GM12878 (cell line): ENCODE measurements at regions not wholly inside any gene's neighbourhood (a gene's known extent, or its start where the extent isn't known, plus 50 kb on each side); places are given as distances from the start of the nearest gene placed in this dataset.

Experiments
- ATAC-seq: fragments of 200-7000 bp; cut with Tn5 transposase; 3 replicates; pipeline ENCODE4 v1.9.1; 2020; ENCODE audit warnings: mild to moderate bottlenecking, moderate library complexity
- BruUV-seq: library from RNA; stranded (reverse); fragments of 400-500 nt; replicated peaks from 2 replicates; lab custom pipeline; 2021; lab: Mats Ljungman, UMichigan
- CTCF ChIA-PET: fragments of 300-600 bp; sonication (Branson Sonifier 250); formaldehyde crosslinking; extraction: SDS; loops from one replicate; lab custom pipeline; 2021; ENCODE audit warnings: inconsistent platforms; lab: Yijun Ruan, JAX
- POLR2A ChIA-PET: fragments of 350-600 bp; formaldehyde crosslinking; extraction: SDS; loops from one replicate; lab custom pipeline; 2021; ENCODE audit warnings: inconsistent platforms; lab: Charles Lee
- RAD21 ChIA-PET: fragments of 300-600 bp; sonication (Branson Sonifier 250); formaldehyde crosslinking; loops from one replicate; lab custom pipeline; 2023; ENCODE audit warnings: antibody characterized with exemption; ENCODE audit not compliant: unreplicated experiment; lab: Charles Lee
- SMC1A ChIA-PET: fragments of 300-600 bp; sonication (Branson Sonifier 250); formaldehyde crosslinking; loops from one replicate; lab custom pipeline; 2023; ENCODE audit not compliant: unreplicated experiment, uncharacterized antibody; lab: Charles Lee
- DNase-seq: peaks from one replicate; pipeline ENCODE4 v3.0.0-alpha.2; 2011; ENCODE audit warnings: low read depth, low spot score
- FAIRE-seq: peaks from 3 replicates; lab custom pipeline; 2011; peaks lifted over from hg19 to GRCh38; lab: Jason Lieb, UNC
- H2AFZ ChIP-seq: 2 replicates; pipeline ENCODE4 v1.6.0; 2011; ENCODE audit warnings: low read depth, low read length, control low read depth; ENCODE audit not compliant: control insufficient read depth
- H3K27ac ChIP-seq: 2 replicates; pipeline ENCODE4 v1.5.1; 2011; ENCODE audit warnings: control low read depth; ENCODE audit not compliant: control insufficient read depth, insufficient read depth
- H3K27me3 ChIP-seq, 2 experiments: replicated peaks in 1 of 2; 2 replicates each; pipeline versions ENCODE4 v1.6.0 to v1.6.1; 2011; ENCODE audit warnings: low read length in 1 of 2; ENCODE audit not compliant: control insufficient read depth in 2 of 2, insufficient read depth in 2 of 2
- H3K36me3 ChIP-seq, 2 experiments: 2 replicates each; pipeline ENCODE4 v1.5.1; 2011; ENCODE audit warnings: low read length in 1 of 2; ENCODE audit not compliant: control insufficient read depth in 2 of 2, insufficient read depth in 2 of 2
- H3K4me1 ChIP-seq: 2 replicates; pipeline ENCODE4 v1.6.1; 2011; ENCODE audit warnings: mild to moderate bottlenecking, low read length, moderate library complexity, mixed read lengths; ENCODE audit not compliant: control insufficient read depth, insufficient read depth
- H3K4me2 ChIP-seq: 2 replicates; pipeline ENCODE4 v1.6.0; 2011; ENCODE audit warnings: control low read depth; ENCODE audit not compliant: control insufficient read depth, insufficient read depth
- H3K4me3 ChIP-seq: fragments of 200-600 bp; sonication (generic); 2 replicates; pipeline ENCODE4 v1.5.1; 2016
- H3K79me2 ChIP-seq: 2 replicates; pipeline ENCODE4 v1.6.0; 2011; ENCODE audit warnings: low read length; ENCODE audit not compliant: control insufficient read depth, insufficient read depth
- H3K9ac ChIP-seq: 2 replicates; pipeline ENCODE4 v1.8.0; 2011; ENCODE audit warnings: low read length, control low read depth, mixed read lengths; ENCODE audit not compliant: control insufficient read depth, insufficient read depth
- H3K9me3 ChIP-seq: replicated peaks from 3 replicates; pipeline ENCODE4 v1.5.1; 2011; ENCODE audit warnings: mild to moderate bottlenecking, low read length; ENCODE audit not compliant: control insufficient read depth, insufficient read depth
- H4K20me1 ChIP-seq: 2 replicates; pipeline ENCODE4 v1.6.0; 2011; ENCODE audit not compliant: control insufficient read depth, insufficient read depth
- CHD1 ChIP-seq: IDR thresholded peaks from 2 replicates; pipeline ENCODE4 v1.6.1; 2012; ENCODE audit warnings: low read depth, low read length, improper control_type of control experiment
- GATAD2B ChIP-seq: fragments of 450-650 bp; conservative IDR thresholded peaks from 2 replicates; pipeline ENCODE4 v1.6.1; 2017; ENCODE audit warnings: low read depth, mild to moderate bottlenecking, moderate library complexity
- HDGF ChIP-seq: fragments of 450-650 bp; IDR thresholded peaks from 2 replicates; pipeline ENCODE4 v1.6.1; 2016; ENCODE audit warnings: antibody characterized with exemption
- IRF4 ChIP-seq: IDR thresholded peaks from 2 replicates; pipeline ENCODE4 v1.6.1; 2011; ENCODE audit warnings: low read depth, low read length
- NBN ChIP-seq: fragments of 450-650 bp; IDR thresholded peaks from 2 replicates; pipeline ENCODE4 v1.6.1; 2016
- PML ChIP-seq: IDR thresholded peaks from 2 replicates; pipeline ENCODE4 v1.6.1; 2012; ENCODE audit warnings: low read length, inconsistent platforms
- RFX5 ChIP-seq: IDR thresholded peaks from 2 replicates; pipeline ENCODE4 v1.6.1; 2011; ENCODE audit warnings: low read depth, low read length, improper control_type of control experiment
- WRNIP1 ChIP-seq: IDR thresholded peaks from 2 replicates; pipeline ENCODE4 v1.6.1; 2011; ENCODE audit warnings: low read depth, low read length, improper control_type of control experiment, borderline replicate concordance
- WGBS: methylation state at CpG from one replicate; pipeline ENCODE4 v1.1.6; 2016; ENCODE audit warnings: low lambda C conversion rate; ENCODE audit not compliant: insufficient replicate concordance, insufficient coverage; ENCODE audit errors: missing lambda C conversion rate; 5-methylcytosine and 5-hydroxymethylcytosine counted together
- in situ Hi-C: fragments of 300-500 bp; cut with MboI; formaldehyde crosslinking; loops from 9 replicates; pipeline ENCODE4 v1.14.3; 2018; ENCODE audit warnings: mixed read lengths
- intact Hi-C: fragments of 100-400 bp; cut with micrococcal nuclease; formaldehyde crosslinking; loops from one replicate; pipeline ENCODE4 v1.14.2; 2022; ENCODE audit not compliant: unreplicated experiment
- TF ChIP-seq, protein P1 (sequence below): fragments of 450-650 bp; IDR thresholded peaks from 2 replicates; pipeline ENCODE4 v1.6.1; 2016; ENCODE audit warnings: mild to moderate bottlenecking, moderate library complexity, borderline replicate concordance
- TF ChIP-seq, protein P2 (sequence below): IDR thresholded peaks from 2 replicates; pipeline ENCODE4 v1.6.1; 2012; ENCODE audit warnings: low read depth, low read length, improper control_type of control experiment

DNA sequence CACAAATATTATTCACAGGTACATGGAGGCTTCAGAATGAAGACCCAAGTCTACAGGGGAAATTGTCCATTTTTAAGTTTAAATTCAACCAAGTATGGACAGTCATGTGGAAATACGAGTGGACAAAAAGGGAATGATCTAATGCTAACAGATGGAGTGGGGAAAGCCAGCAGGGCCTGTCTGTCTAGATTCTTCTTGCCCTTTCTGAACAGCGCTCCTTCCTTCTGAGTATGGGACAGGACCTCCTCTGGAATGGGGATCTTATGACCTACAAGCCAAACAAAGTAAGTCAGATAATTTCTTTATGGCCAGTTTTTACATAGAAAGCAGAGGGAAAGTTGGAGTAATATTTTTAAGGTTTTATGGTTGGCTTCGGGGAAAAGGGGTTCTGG, 119.8 kb upstream of the NEK6 start:
- Histone ChIP-seq H3K27me3 (no peaks in the 10 kb centered on the region), H3K9me3 (no peaks in the 10 kb centered on the region), H2AFZ (peak overlapping the region; percentile 38), H3K79me2 (peaks cover 10% of the 10 kb centered on the region), H4K20me1 (no peaks in the 10 kb centered on the region), H3K4me3 (peak overlapping the region; percentile 14; the same call in 1 of the 2 replicates), H3K27ac (peak overlapping the region; percentile 95), H3K4me1 (peaks cover 29% of the 10 kb centered on the region), H3K9ac (peak overlapping the region; percentile 67), H3K36me3 (no peaks in the 10 kb centered on the region), H3K4me2 (peak overlapping the region; percentile 62)
- ChIA-PET RAD21 (interaction anchor here (1.2 to 6.1 kb wide), 9 partner anchors 11 to 240 kb away, joined by 3 to 85 read pairs (median 12); no protein-coding TSS in a partner anchor), POLR2A (interaction anchor here (0.7 to 3.4 kb wide), 5 partner anchors 59 to 127 kb away, joined by 3 to 27 read pairs (median 13); no protein-coding TSS in a partner anchor), SMC1A (interaction anchor here (1.0 to 5.9 kb wide), 11 partner anchors 9 to 155 kb away, joined by 3 to 89 read pairs (median 7); no protein-coding TSS in a partner anchor), CTCF (interaction anchor here (0.6 to 3.0 kb wide), 6 partner anchors 10 to 154 kb away, joined by 3 to 22 read pairs (median 16); no protein-coding TSS in a partner anchor)
- TSS peak; percentile 97 for BruUV-seq
- in situ Hi-C loops = loop anchor here (25.0 kb wide), 1 partner anchor 149 kb away; no protein-coding TSS in a partner anchor
- 63% methylated on average over 3 of the region's 3 CpGs for WGBS
- TF ChIP-seq CHD1 (0 out of 2 replicates have a peak, but pooled peaks have one; percentile 49), GATAD2B (no peak)
- no peak for FAIRE-seq
- intact Hi-C loops = loop anchor here (1.0 to 2.0 kb wide), 6 partner anchors 59 to 153 kb away; no protein-coding TSS in a partner anchor
- DNase-seq = no peak
- ATAC-seq = peak; percentile 9

DNA sequence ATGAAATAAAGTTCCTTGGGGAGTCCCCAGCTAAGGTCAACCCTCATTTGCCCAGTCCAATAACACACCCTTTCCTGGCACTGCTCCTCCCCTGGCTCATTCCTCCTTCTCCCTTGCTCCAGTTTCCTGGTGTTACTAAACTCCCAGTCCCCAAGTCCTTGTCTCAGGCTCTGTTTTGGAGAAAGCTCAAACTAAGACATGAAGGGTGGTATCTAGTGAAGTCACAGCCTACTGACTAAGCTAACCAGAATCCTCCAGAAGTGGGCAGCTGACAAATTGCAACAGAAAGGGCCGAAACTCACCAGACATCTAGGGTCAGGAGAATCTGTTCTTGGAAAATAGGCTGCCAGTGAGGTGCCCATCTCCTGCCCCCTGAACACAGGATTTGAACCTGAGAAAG, 118.7 kb upstream of the NEK6 start:
- FAIRE-seq = no peak
- Histone ChIP-seq H3K4me2 (peak overlapping the region; percentile 79), H2AFZ (peak overlapping the region; percentile 51), H3K27ac (peak overlapping the region; percentile 95), H3K4me1 (peaks cover 25% of the 10 kb centered on the region), H3K27me3 (no peaks in the 10 kb centered on the region), H4K20me1 (no peaks in the 10 kb centered on the region), H3K36me3 (no peaks in the 10 kb centered on the region), H3K79me2 (peaks cover 10% of the 10 kb centered on the region), H3K4me3 (no peak overlapping the region; the same call in 1 of the 2 replicates), H3K9me3 (no peaks in the 10 kb centered on the region), H3K9ac (peak overlapping the region; percentile 35; the same call in 1 of the 2 replicates)
- in situ Hi-C loops (loop anchor here (25.0 kb wide), 1 partner anchor 148 kb away; no protein-coding TSS in a partner anchor), intact Hi-C loops (no loop called here)
- SMC1A ChIA-PET = interaction anchor here (0.5 to 5.9 kb wide), 12 partner anchors 8 to 154 kb away, joined by 3 to 89 read pairs (median 4); partner anchors contain the start of gene NEK6
- DNase-seq = no peak
- CTCF ChIA-PET = interaction anchor here (0.7 to 1.3 kb wide), 6 partner anchors 12 to 152 kb away, joined by 3 to 4 read pairs (median 3); no protein-coding TSS in a partner anchor
- RAD21 ChIA-PET = interaction anchor here (0.7 to 6.1 kb wide), 7 partner anchors 12 to 153 kb away, joined by 3 to 85 read pairs (median 4); no protein-coding TSS in a partner anchor
- BruUV-seq = no TSS peak
- POLR2A ChIA-PET = interaction anchor here (0.7 to 3.4 kb wide), 6 partner anchors 58 to 876 kb away, joined by 3 to 27 read pairs (median 6); no protein-coding TSS in a partner anchor
- ATAC-seq = peak; percentile 12
- 92% methylated on average over 1 of the region's 1 CpG for WGBS
- TF ChIP-seq NBN = no peak
- TF ChIP-seq WRNIP1 = 0 out of 2 replicates have a peak, but pooled peaks have one; percentile 74
- TF ChIP-seq HDGF = no peak
- TF ChIP-seq PML = no peak
- TF ChIP-seq, protein P1, sequence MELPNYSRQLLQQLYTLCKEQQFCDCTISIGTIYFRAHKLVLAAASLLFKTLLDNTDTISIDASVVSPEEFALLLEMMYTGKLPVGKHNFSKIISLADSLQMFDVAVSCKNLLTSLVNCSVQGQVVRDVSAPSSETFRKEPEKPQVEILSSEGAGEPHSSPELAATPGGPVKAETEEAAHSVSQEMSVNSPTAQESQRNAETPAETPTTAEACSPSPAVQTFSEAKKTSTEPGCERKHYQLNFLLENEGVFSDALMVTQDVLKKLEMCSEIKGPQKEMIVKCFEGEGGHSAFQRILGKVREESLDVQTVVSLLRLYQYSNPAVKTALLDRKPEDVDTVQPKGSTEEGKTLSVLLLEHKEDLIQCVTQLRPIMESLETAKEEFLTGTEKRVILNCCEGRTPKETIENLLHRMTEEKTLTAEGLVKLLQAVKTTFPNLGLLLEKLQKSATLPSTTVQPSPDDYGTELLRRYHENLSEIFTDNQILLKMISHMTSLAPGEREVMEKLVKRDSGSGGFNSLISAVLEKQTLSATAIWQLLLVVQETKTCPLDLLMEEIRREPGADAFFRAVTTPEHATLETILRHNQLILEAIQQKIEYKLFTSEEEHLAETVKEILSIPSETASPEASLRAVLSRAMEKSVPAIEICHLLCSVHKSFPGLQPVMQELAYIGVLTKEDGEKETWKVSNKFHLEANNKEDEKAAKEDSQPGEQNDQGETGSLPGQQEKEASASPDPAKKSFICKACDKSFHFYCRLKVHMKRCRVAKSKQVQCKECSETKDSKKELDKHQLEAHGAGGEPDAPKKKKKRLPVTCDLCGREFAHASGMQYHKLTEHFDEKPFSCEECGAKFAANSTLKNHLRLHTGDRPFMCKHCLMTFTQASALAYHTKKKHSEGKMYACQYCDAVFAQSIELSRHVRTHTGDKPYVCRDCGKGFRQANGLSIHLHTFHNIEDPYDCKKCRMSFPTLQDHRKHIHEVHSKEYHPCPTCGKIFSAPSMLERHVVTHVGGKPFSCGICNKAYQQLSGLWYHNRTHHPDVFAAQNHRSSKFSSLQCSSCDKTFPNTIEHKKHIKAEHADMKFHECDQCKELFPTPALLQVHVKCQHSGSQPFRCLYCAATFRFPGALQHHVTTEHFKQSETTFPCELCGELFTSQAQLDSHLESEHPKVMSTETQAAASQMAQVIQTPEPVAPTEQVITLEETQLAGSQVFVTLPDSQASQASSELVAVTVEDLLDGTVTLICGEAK = no peak
- TF ChIP-seq RFX5 = no peak
- no peak for TF ChIP-seq IRF4
- TF ChIP-seq, protein P2, sequence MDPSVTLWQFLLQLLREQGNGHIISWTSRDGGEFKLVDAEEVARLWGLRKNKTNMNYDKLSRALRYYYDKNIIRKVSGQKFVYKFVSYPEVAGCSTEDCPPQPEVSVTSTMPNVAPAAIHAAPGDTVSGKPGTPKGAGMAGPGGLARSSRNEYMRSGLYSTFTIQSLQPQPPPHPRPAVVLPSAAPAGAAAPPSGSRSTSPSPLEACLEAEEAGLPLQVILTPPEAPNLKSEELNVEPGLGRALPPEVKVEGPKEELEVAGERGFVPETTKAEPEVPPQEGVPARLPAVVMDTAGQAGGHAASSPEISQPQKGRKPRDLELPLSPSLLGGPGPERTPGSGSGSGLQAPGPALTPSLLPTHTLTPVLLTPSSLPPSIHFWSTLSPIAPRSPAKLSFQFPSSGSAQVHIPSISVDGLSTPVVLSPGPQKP = no peak
